ENCODE measurements at regions not wholly inside any gene's neighbourhood (a gene's known extent, or its start where the extent isn't known, plus 50 kb on each side); places are given as distances from the start of the nearest gene placed in this dataset.
"Not testable (repeated sequence)": the region's sequence is repeated elsewhere in the genome, so short reads cannot be mapped to it uniquely, and the experiment has no call there.

DNA sequence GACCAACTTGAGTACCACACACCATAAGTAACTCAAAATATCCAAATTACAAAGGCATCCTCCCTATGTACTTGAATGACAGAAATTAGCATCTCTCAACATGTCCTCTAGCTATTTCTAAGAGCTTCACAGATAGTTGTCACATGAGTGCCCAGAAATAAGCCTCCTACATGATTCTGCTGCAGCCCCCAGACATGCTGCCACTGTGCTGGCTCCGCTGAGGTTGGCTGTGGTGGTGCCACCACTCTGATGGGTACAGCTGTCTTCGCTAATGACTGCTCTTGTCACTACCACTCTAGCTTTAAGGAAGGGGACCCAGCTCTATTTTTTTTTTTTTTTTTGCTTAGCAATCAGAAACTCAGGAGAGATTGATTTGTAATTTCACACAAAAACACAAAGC lies 256.0 kb downstream of the GRXCR1 start:
- no peaks in the 10 kb centered on the region for H3K36me3 ChIP-seq
- no peaks in the 10 kb centered on the region for H3K27me3 ChIP-seq
- no peak overlapping the region for H3K4me3 ChIP-seq
- DNase-seq (ENCODE audit: low spot score in 2 of 2): no peak
- no peaks in the 10 kb centered on the region for H3K4me1 ChIP-seq
- intact Hi-C loops (cut with DNase I): no loop called here
- no peaks in the 10 kb centered on the region for H3K9me3 ChIP-seq
- TF ChIP-seq, protein P1, sequence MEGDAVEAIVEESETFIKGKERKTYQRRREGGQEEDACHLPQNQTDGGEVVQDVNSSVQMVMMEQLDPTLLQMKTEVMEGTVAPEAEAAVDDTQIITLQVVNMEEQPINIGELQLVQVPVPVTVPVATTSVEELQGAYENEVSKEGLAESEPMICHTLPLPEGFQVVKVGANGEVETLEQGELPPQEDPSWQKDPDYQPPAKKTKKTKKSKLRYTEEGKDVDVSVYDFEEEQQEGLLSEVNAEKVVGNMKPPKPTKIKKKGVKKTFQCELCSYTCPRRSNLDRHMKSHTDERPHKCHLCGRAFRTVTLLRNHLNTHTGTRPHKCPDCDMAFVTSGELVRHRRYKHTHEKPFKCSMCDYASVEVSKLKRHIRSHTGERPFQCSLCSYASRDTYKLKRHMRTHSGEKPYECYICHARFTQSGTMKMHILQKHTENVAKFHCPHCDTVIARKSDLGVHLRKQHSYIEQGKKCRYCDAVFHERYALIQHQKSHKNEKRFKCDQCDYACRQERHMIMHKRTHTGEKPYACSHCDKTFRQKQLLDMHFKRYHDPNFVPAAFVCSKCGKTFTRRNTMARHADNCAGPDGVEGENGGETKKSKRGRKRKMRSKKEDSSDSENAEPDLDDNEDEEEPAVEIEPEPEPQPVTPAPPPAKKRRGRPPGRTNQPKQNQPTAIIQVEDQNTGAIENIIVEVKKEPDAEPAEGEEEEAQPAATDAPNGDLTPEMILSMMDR (IDR thresholded peaks at IDR 0.05): no peak
- H3K27ac ChIP-seq: no peak overlapping the region

DNA sequence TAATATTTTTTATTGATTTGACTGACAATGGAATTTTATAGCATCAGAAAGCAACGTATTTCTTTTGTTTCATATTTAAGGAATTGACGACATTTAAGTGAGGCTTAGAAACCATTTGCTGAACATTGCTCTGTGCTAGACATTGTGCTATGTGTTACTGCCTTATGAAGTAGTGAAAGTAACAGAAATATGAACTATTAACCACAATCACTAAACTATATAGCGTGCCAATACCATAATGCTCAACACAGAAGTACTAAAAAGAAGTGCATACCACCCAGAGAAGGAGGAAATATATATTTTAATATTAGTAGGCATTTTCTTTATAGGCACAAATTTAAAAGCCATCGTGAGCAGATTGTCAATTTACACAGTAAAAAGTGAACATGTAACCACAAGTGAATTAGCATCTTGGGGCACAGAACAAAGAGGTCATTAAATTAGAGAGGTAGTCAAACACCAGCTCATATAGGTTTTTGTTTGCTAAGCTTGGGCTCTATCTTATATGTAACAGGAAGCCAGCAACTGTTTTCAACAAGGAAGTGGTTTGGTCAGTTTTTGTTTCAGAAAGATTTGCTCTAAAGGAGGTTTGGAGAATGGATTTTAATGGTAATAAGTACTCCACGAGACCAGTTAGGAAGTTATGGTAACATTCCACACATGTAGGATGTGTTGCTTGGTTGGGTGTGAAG lies 270.7 kb downstream of the GRXCR1 start:
- Histone ChIP-seq H3K4me3 (no peak overlapping the region), H3K36me3 (no peaks in the 10 kb centered on the region), H3K27me3 (no peaks in the 10 kb centered on the region), H3K27ac (no peak overlapping the region), H3K9me3 (no peaks in the 10 kb centered on the region), H3K4me1 (no peaks in the 10 kb centered on the region)
- no peak for DNase-seq (ENCODE audit: low spot score in 2 of 2)
- intact Hi-C loops (cut with DNase I): no loop called here
- TF ChIP-seq, protein P1 (IDR thresholded peaks at IDR 0.05): no peak

DNA sequence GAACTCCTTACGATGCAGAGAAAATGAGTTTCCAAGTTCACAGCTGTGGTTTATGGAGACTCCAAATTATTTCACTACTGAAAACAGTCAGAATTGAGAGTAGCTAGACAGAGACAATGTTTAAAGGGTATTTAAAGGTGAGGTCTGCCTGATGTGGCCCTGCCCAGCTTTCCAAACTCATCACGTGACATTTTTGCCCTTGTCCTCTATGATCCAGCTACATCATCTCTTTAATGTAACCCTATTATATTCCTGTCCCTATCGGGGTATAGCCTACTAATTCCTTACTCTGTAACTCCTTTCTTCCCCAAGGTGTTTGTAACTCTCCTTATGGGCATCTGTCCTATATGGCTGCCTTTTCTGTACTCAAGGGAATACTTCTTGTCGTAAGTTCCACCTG lies 297.2 kb downstream of the GRXCR1 start:
- Histone ChIP-seq H3K36me3 (no peaks in the 10 kb centered on the region), H3K4me3 (no peak overlapping the region), H3K27me3 (no peaks in the 10 kb centered on the region), H3K9me3 (no peaks in the 10 kb centered on the region), H3K27ac (no peak overlapping the region), H3K4me1 (no peaks in the 10 kb centered on the region)
- TF ChIP-seq, protein P1 (IDR thresholded peaks at IDR 0.05): no peak
- DNase-seq (ENCODE audit: low spot score in 2 of 2): no peak
- intact Hi-C loops (cut with DNase I): no loop called here

DNA sequence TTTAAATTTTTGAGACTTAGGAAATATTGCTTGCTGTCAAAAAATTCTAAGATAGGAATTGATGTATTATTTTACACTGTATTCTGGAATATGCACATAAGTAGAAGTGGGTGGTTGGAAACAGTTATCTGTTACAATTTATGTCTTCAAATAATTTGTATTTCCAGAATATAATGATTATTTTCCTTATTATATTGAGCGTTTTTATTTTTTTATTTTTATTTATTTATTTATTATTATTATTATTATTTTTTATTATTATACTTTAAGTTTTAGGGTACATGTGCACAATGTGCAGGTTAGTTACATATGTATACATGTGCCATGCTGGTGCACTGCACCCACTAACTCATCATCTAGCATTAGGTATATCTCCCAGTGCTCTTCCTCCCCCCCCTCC lies 320.1 kb downstream of the GRXCR1 start:
- H3K9me3 ChIP-seq; H3K36me3 ChIP-seq; DNase-seq (ENCODE audit: low spot score in 2 of 2); H3K4me1 ChIP-seq; H3K4me3 ChIP-seq; H3K27ac ChIP-seq; intact Hi-C loops (cut with DNase I); H3K27me3 ChIP-seq: not testable (repeated sequence)

DNA sequence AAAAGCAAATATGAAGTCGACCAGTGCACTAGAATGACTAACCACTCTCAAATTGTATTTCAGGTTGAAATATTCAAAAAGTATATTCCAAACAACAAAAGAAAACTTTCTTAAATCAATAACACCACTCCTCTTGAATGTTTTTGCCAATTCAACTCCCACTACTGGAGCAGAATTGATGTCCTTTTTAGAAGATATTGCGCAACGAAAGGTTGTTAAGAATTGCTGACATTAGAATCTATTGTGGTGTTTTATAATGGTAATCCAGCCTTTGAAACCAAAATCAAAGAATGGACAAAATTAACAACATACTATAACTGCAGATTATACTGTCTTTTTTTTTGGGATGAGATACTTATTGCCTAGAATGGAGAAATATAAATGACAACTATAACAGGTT lies 331.3 kb downstream of the GRXCR1 start:
- H3K36me3 ChIP-seq: no peaks in the 10 kb centered on the region
- DNase-seq (ENCODE audit: low spot score in 2 of 2): no peak
- no peak overlapping the region for H3K27ac ChIP-seq
- no peaks in the 10 kb centered on the region for H3K4me1 ChIP-seq
- intact Hi-C loops (cut with DNase I): no loop called here
- no peaks in the 10 kb centered on the region for H3K9me3 ChIP-seq
- no peaks in the 10 kb centered on the region for H3K27me3 ChIP-seq
- TF ChIP-seq, protein P1 (IDR thresholded peaks at IDR 0.05): no peak
- no peak overlapping the region for H3K4me3 ChIP-seq

DNA sequence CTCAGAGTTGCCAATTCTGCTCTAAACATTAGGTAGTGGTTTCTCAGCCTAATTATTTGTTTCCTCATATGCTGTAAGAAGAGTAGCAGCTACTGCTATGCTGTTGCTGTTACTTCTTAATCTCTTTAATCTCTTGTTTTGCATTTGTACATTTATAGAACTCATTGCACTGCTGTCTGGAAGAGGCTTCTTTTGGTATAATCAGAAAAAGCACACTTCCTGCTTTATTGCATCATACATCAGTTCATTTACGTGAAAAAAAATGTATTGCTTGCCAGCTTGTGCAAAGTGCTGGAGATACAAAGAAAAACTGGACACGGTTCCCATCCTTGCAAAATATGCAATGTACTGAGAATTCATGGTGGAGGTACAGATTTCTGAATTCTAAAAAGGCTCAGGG lies 332.0 kb downstream of the GRXCR1 start:
- no peak overlapping the region for H3K27ac ChIP-seq
- TF ChIP-seq, protein P1 (IDR thresholded peaks at IDR 0.05): no peak
- DNase-seq (ENCODE audit: low spot score in 2 of 2): no peak
- intact Hi-C loops (cut with DNase I): no loop called here
- no peaks in the 10 kb centered on the region for H3K4me1 ChIP-seq
- H3K9me3 ChIP-seq: no peaks in the 10 kb centered on the region
- H3K36me3 ChIP-seq: no peaks in the 10 kb centered on the region
- H3K27me3 ChIP-seq: no peaks in the 10 kb centered on the region
- H3K4me3 ChIP-seq: no peak overlapping the region

Measured in ascending aorta (tissue), 2 donors.